CD4-positive, alpha-beta T cell treated with Interleukin-15 for 1 hour (primary cell): ENCODE measurements at regions not wholly inside any gene's neighbourhood (a gene's known extent, or its start where the extent isn't known, plus 50 kb on each side); places are given as distances from the start of the nearest gene placed in this dataset.
"Not testable (repeated sequence)": the region's sequence is repeated elsewhere in the genome, so short reads cannot be mapped to it uniquely, and the experiment has no call there.

ENCODE experiments used
- DNase-seq: peaks from one replicate; pipeline ENCODE4 v3.0.0-alpha.2; 2020

- DNase-seq: no peak
These were observed 161.0 kb upstream of the TUT7 start for GRCh38 chr9:86515221-86515620.

- DNase-seq: no peak
These were observed 159.2 kb upstream of the TUT7 start for GRCh38 chr9:86513429-86513828.

GRCh38 chr9:86512929-86513328 lies 158.7 kb upstream of the TUT7 start:
- DNase-seq: no peak

- DNase-seq: no peak
These were observed 157.6 kb upstream of the TUT7 start for GRCh38 chr9:86511614-86512360.

- DNase-seq: no peak
These were observed 154.1 kb upstream of the TUT7 start for GRCh38 chr9:86508208-86508903.

GRCh38 chr9:86507212-86507630 lies 153.0 kb upstream of the TUT7 start:
- no peak for DNase-seq

- DNase-seq: no peak
These were observed 149.7 kb upstream of the TUT7 start for GRCh38 chr9:86503942-86504341.

- no peak for DNase-seq
These were observed 149.1 kb upstream of the TUT7 start for GRCh38 chr9:86503314-86503713.

GRCh38 chr9:86500667-86501435 lies 146.6 kb upstream of the TUT7 start:
- no peak for DNase-seq

GRCh38 chr9:86500031-86500430 lies 145.8 kb upstream of the TUT7 start:
- DNase-seq: no peak

- no peak for DNase-seq
These were observed 140.5 kb upstream of the TUT7 start for GRCh38 chr9:86494644-86495111.

- no peak for DNase-seq
These were observed 137.5 kb upstream of the TUT7 start for GRCh38 chr9:86491468-86492266.

GRCh38 chr9:86488794-86489193 lies 134.6 kb upstream of the TUT7 start:
- DNase-seq: no peak

GRCh38 chr9:86488345-86488744 lies 134.1 kb upstream of the TUT7 start:
- DNase-seq: no peak

- DNase-seq: no peak
These were observed 133.6 kb upstream of the TUT7 start for GRCh38 chr9:86487838-86488233.

- DNase-seq: no peak
These were observed 133.0 kb upstream of the TUT7 start for GRCh38 chr9:86486891-86487837.

- DNase-seq: no peak
These were observed 131.1 kb upstream of the TUT7 start for GRCh38 chr9:86485359-86485758.

GRCh38 chr9:86483496-86483895 lies 129.3 kb upstream of the TUT7 start:
- DNase-seq: no peak

GRCh38 chr9:86481466-86481865 lies 127.3 kb upstream of the TUT7 start:
- DNase-seq: no peak

- DNase-seq: not testable (repeated sequence)
These were observed 121.0 kb upstream of the TUT7 start for GRCh38 chr9:86475255-86475654.

GRCh38 chr9:86471171-86471815 lies 117.1 kb upstream of the TUT7 start:
- DNase-seq: no peak
